Spleen (tissue), 11 donors: ENCODE measurements at regions not wholly inside any gene's neighbourhood (a gene's known extent, or its start where the extent isn't known, plus 50 kb on each side); places are given as distances from the start of the nearest gene placed in this dataset.

Experiments used
- DNase-seq: peaks from one replicate; pipeline ENCODE4 v3.0.0-alpha.2; 2020
- H3K27ac ChIP-seq, 8 donors: fragments of 200-600 bp; sonication (generic) in 7 of 8; 1 replicate in 4 of 8; 2 replicates in 4 of 8; pipeline versions ENCODE4 v1.5.0 to v1.8.0; 2016 to 2021; ENCODE audit warnings: inconsistent platforms in 4 of 8, mild to moderate bottlenecking in 4 of 8, moderate library complexity in 1 of 8
- H3K27me3 ChIP-seq, 7 donors: fragments of 200-600 bp; sonication (generic) in 6 of 7; replicated peaks in 1 of 7; 1 replicate in 4 of 7; 2 replicates in 3 of 7; pipeline versions ENCODE4 v1.5.0 to v1.8.0; 2016 to 2021; ENCODE audit warnings: inconsistent platforms in 3 of 7, mild to moderate bottlenecking in 1 of 7
- H3K36me3 ChIP-seq, 6 donors: fragments of 200-600 bp; sonication (generic) in 5 of 6; 1 replicate in 4 of 6; 2 replicates in 2 of 6; pipeline versions ENCODE4 v1.5.0 to v1.8.0; 2016 to 2021; ENCODE audit warnings: inconsistent platforms in 2 of 6
- H3K4me1 ChIP-seq, 6 donors: fragments of 200-600 bp; sonication (generic) in 5 of 6; 1 replicate in 3 of 6; 2 replicates in 3 of 6; pipeline versions ENCODE4 v1.5.0 to v1.8.0; 2016 to 2021; ENCODE audit warnings: inconsistent platforms in 3 of 6
- H3K4me3 ChIP-seq, 8 donors: fragments of 200-600 bp; sonication (generic) in 7 of 8; 1 replicate in 4 of 8; 2 replicates in 4 of 8; pipeline versions ENCODE4 v1.5.0 to v1.8.0; 2016 to 2021; ENCODE audit warnings: inconsistent platforms in 4 of 8, mild to moderate bottlenecking in 4 of 8, moderate library complexity in 2 of 8
- H3K9me3 ChIP-seq, 8 donors: fragments of 200-600 bp; sonication (generic) in 7 of 8; 1 replicate in 4 of 8; 2 replicates in 4 of 8; pipeline versions ENCODE4 v1.5.0 to v1.8.0; 2016 to 2021; ENCODE audit warnings: inconsistent platforms in 4 of 8
- CTCF ChIP-seq, 11 experiments: fragments of 200-600 bp in 7 of 11; fragments of 450-650 bp in 4 of 11; sonication (generic) in 4 of 11; IDR thresholded peaks in 8 of 11; conservative IDR thresholded peaks in 3 of 11; 1 replicate in 7 of 11; 2 replicates in 4 of 11; pipeline versions ENCODE4 v1.4.0 to v1.8.0; 2016 to 2021; ENCODE audit warnings: antibody characterized with exemption in 11 of 11, inconsistent platforms in 4 of 11, mild to moderate bottlenecking in 1 of 11
- POLR2A ChIP-seq, 3 donors: fragments of 450-650 bp; IDR thresholded peaks; one replicate each; pipeline ENCODE4 v1.5.1; 2017; ENCODE audit warnings: antibody characterized with exemption in 3 of 3, mild to moderate bottlenecking in 1 of 3
- POLR2AphosphoS5 ChIP-seq, 3 donors: sonication (generic); formaldehyde crosslinking; IDR thresholded peaks; one replicate each; pipeline ENCODE4 v1.5.1; 2017; ENCODE audit warnings: antibody characterized with exemption in 3 of 3
- WGBS, 5 donors: extraction: QIAGEN DNeasy Blood & Tissue Kit in 3 of 5; methylation state at CpG; one replicate each; pipeline versions ENCODE4 v1.1.5 to v1.1.7; 2013 to 2018; 5-methylcytosine and 5-hydroxymethylcytosine counted together
- intact Hi-C: fragments of 100-400 bp; cut with DNase I; formaldehyde crosslinking; loops from one replicate; pipeline ENCODE4 v1.15.0; 2023; ENCODE audit warnings: low total_unique reads
- donor health status: healthy with polysubstance abuse.
- donor health status: DM: no; HTN: no; CAD: no; lungs with moderate emphysema.
- donor health status: DM: no; HTN: no; CAD: no.
- donor health status: Bipolar disorder and iron deficiency.
- donor health status: healthy.
- donor health status: DM: no; HTN: no; CAD: no.
- donor health status: DM: yes; HTN: yes; CAD: no.

- DNase-seq, result no peak
- intact Hi-C loops, result no loop called here
- Histone ChIP-seq H3K9me3 (no peaks in the 10 kb centered on the region), H3K4me3 (no peak overlapping the region), H3K27ac (no peak overlapping the region), H3K27me3 (no peaks in the 10 kb centered on the region), H3K4me1 (no peaks in the 10 kb centered on the region), H3K36me3 (no peaks in the 10 kb centered on the region)
- 59 to 83% (median 67%) methylated on average over 2 of the region's 2 CpGs for WGBS, 5 donors
- no peak for TF ChIP-seq POLR2AphosphoS5 (IDR thresholded peaks at IDR 0.05)
- no peak for TF ChIP-seq POLR2A (IDR thresholded peaks at IDR 0.05)
- TF ChIP-seq CTCF (IDR thresholded peaks at IDR 0.05 in 8 of 11, conservative IDR thresholded peaks at IDR 0.05 in 3 of 11), result no peak
Measured at GRCh38 chr6:8159966-8160365, 57.6 kb upstream of the EEF1E1 start.

- intact Hi-C loops, result no loop called here
Measured at GRCh38 chr6:8157839-8158238, 55.5 kb upstream of the EEF1E1 start.

GRCh38 chr6:8155259-8156012 lies 53.1 kb upstream of the EEF1E1 start:
- no peaks in the 10 kb centered on the region for H3K27me3 ChIP-seq
- intact Hi-C loops, result no loop called here
- no peak for TF ChIP-seq POLR2A (IDR thresholded peaks at IDR 0.05)
- TF ChIP-seq POLR2AphosphoS5 (IDR thresholded peaks at IDR 0.05), result no peak
- no peak for TF ChIP-seq CTCF (IDR thresholded peaks at IDR 0.05 in 8 of 11, conservative IDR thresholded peaks at IDR 0.05 in 3 of 11)
- H3K36me3 ChIP-seq, result no peaks in the 10 kb centered on the region
- H3K27ac ChIP-seq, result no peak overlapping the region
- H3K4me1 ChIP-seq, result no peaks in the 10 kb centered on the region
- H3K9me3 ChIP-seq, result no peaks in the 10 kb centered on the region
- H3K4me3 ChIP-seq, result no peak overlapping the region
- no peak for DNase-seq
- 70 to 84% (median 77%) methylated on average over 2 of the region's 2 CpGs for WGBS, 5 donors

More at GRCh38 chr6:8157839-8158238, 55.5 kb upstream of the EEF1E1 start:
- no peak overlapping the region for H3K27ac ChIP-seq
- no peaks in the 10 kb centered on the region for H3K27me3 ChIP-seq
- H3K9me3 ChIP-seq, result no peaks in the 10 kb centered on the region
- no peak overlapping the region for H3K4me3 ChIP-seq
- no peaks in the 10 kb centered on the region for H3K36me3 ChIP-seq
- H3K4me1 ChIP-seq, result no peaks in the 10 kb centered on the region
- DNase-seq, result no peak
- TF ChIP-seq CTCF (IDR thresholded peaks at IDR 0.05 in 8 of 11, conservative IDR thresholded peaks at IDR 0.05 in 3 of 11) (no peak), POLR2AphosphoS5 (IDR thresholded peaks at IDR 0.05) (no peak), POLR2A (IDR thresholded peaks at IDR 0.05) (no peak)
- 59 to 76% (median 72%) methylated on average over 3 of the region's 3 CpGs for WGBS, 5 donors
